ENCODE measurements at regions not wholly inside any gene's neighbourhood (a gene's known extent, or its start where the extent isn't known, plus 50 kb on each side); places are given as distances from the start of the nearest gene placed in this dataset.

DNA sequence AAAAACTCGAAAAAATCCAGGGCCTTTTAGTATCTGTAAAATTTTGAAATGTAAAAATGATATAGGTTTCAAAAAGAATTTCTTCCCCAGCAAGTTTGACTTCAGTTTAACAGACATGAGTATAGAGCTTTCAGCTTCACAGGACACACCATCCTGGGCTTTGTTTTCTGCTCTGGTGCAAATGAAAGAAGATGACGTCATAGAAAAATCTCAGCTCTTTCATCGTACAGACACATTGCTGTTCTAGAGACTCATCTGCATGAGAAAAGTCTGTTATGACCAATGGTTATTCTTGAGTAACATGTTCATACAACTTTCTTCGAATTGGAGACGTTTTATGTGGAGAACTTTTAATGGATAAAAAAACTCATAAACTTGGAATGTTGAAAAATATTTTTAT lies 111.7 kb upstream of the DYNAP start:
- TF ChIP-seq BDP1 (IDR thresholded peaks at IDR 0.05; ENCODE audit: insufficient read depth, insufficient read length), result no peak
- no peak for TF ChIP-seq NR2C2 (CRISPR knock-in tag; IDR thresholded peaks at IDR 0.05)
- no peak for TF ChIP-seq NR2C2 (tag; IDR thresholded peaks at IDR 0.05)
- TF ChIP-seq, protein P1, sequence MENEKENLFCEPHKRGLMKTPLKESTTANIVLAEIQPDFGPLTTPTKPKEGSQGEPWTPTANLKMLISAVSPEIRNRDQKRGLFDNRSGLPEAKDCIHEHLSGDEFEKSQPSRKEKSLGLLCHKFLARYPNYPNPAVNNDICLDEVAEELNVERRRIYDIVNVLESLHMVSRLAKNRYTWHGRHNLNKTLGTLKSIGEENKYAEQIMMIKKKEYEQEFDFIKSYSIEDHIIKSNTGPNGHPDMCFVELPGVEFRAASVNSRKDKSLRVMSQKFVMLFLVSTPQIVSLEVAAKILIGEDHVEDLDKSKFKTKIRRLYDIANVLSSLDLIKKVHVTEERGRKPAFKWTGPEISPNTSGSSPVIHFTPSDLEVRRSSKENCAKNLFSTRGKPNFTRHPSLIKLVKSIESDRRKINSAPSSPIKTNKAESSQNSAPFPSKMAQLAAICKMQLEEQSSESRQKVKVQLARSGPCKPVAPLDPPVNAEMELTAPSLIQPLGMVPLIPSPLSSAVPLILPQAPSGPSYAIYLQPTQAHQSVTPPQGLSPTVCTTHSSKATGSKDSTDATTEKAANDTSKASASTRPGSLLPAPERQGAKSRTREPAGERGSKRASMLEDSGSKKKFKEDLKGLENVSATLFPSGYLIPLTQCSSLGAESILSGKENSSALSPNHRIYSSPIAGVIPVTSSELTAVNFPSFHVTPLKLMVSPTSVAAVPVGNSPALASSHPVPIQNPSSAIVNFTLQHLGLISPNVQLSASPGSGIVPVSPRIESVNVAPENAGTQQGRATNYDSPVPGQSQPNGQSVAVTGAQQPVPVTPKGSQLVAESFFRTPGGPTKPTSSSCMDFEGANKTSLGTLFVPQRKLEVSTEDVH (IDR thresholded peaks at IDR 0.05; ENCODE audit: low read depth, partially characterized antibody), result no peak
